SK-N-MC (cell line): ENCODE measurements at regions not wholly inside any gene's neighbourhood (a gene's known extent, or its start where the extent isn't known, plus 50 kb on each side); places are given as distances from the start of the nearest gene placed in this dataset.
"Not testable (repeated sequence)": the region's sequence is repeated elsewhere in the genome, so short reads cannot be mapped to it uniquely, and the experiment has no call there.

ENCODE experiments used
- DNase-seq: peaks from one replicate; pipeline ENCODE4 v3.0.0-alpha.2; 2011; ENCODE audit warnings: low read depth, low spot score
- H3K27ac ChIP-seq: fragments of 200-600 bp; sonication (generic); 2 replicates; pipeline ENCODE4 v1.5.1; 2016; ENCODE audit warnings: mixed run types
- H3K36me3 ChIP-seq: fragments of 200-600 bp; sonication (generic); 2 replicates; pipeline ENCODE4 v1.6.1; 2017; ENCODE audit warnings: antibody characterized with exemption, low read length, mixed read lengths; ENCODE audit not compliant: insufficient read depth
- H3K4me3 ChIP-seq: fragments of 200-600 bp; sonication (generic); 2 replicates; pipeline ENCODE4 v1.5.1; 2016
- H3K9ac ChIP-seq: fragments of 200-600 bp; sonication (generic); 2 replicates; pipeline ENCODE4 v1.8.0; 2017; ENCODE audit warnings: mixed run types, mixed read lengths; ENCODE audit not compliant: insufficient read length
- H3K9me3 ChIP-seq: fragments of 200-600 bp; sonication (generic); 2 replicates; pipeline ENCODE4 v1.6.1; 2017; ENCODE audit warnings: low read depth, mild to moderate bottlenecking, antibody characterized with exemption, low read length, moderate library complexity, mixed read lengths
- EZH2 ChIP-seq: fragments of 200-600 bp; sonication (generic); IDR thresholded peaks from one replicate; pipeline ENCODE4 v1.6.1; 2017; ENCODE audit warnings: antibody characterized with exemption
- FOXP2 ChIP-seq: optimal IDR thresholded peaks from 2 replicates; pipeline ENCODE3; 2011; ENCODE audit warnings: mild to moderate bottlenecking, moderate library complexity; ENCODE audit not compliant: insufficient read depth; ENCODE audit errors: extremely low read length, control extremely low read depth
- POLR2AphosphoS5 ChIP-seq: IDR thresholded peaks from 2 replicates; pipeline ENCODE4 v1.6.1; 2012; ENCODE audit warnings: mild to moderate bottlenecking, low read depth, low read length, borderline replicate concordance

GRCh38 chr12:28776220-28776619 is 372.9 kb upstream of the FAR2 start:
- DNase-seq: no peak
- H3K9ac ChIP-seq: no peak overlapping the region
- H3K4me3 ChIP-seq: no peak overlapping the region
- H3K36me3 ChIP-seq: no peaks in the 10 kb centered on the region
- H3K9me3 ChIP-seq: no peaks in the 10 kb centered on the region
- no peak overlapping the region for H3K27ac ChIP-seq
- TF ChIP-seq EZH2 (no peak), FOXP2 (no peak), POLR2AphosphoS5 (no peak)

- DNase-seq: no peak
- Histone ChIP-seq H3K27ac (no peak overlapping the region), H3K9me3 (no peaks in the 10 kb centered on the region), H3K36me3 (no peaks in the 10 kb centered on the region), H3K9ac (no peak overlapping the region), H3K4me3 (no peak overlapping the region)
- TF ChIP-seq FOXP2: no peak
- TF ChIP-seq EZH2: no peak
- TF ChIP-seq POLR2AphosphoS5: no peak
These were observed 372.1 kb upstream of the FAR2 start for GRCh38 chr12:28776913-28777422.

GRCh38 chr12:28777603-28778365 is 371.3 kb upstream of the FAR2 start:
- no peak overlapping the region for H3K9ac ChIP-seq
- H3K9me3 ChIP-seq: no peaks in the 10 kb centered on the region
- no peak for DNase-seq
- H3K36me3 ChIP-seq: no peaks in the 10 kb centered on the region
- TF ChIP-seq EZH2 (no peak), FOXP2 (no peak), POLR2AphosphoS5 (no peak)
- H3K27ac ChIP-seq: no peak overlapping the region
- H3K4me3 ChIP-seq: no peak overlapping the region

GRCh38 chr12:28780096-28780495 is 369.0 kb upstream of the FAR2 start:
- Histone ChIP-seq H3K36me3 (no peaks in the 10 kb centered on the region), H3K9ac (no peak overlapping the region), H3K9me3 (no peaks in the 10 kb centered on the region), H3K27ac (no peak overlapping the region), H3K4me3 (no peak overlapping the region)
- no peak for DNase-seq
- TF ChIP-seq FOXP2 (no peak), POLR2AphosphoS5 (no peak), EZH2 (no peak)

GRCh38 chr12:28780960-28781359 is 368.1 kb upstream of the FAR2 start:
- Histone ChIP-seq H3K36me3 (no peaks in the 10 kb centered on the region), H3K27ac (no peak overlapping the region), H3K9me3 (no peaks in the 10 kb centered on the region), H3K4me3 (no peak overlapping the region), H3K9ac (no peak overlapping the region)
- no peak for TF ChIP-seq EZH2
- TF ChIP-seq FOXP2: no peak
- TF ChIP-seq POLR2AphosphoS5: no peak
- no peak for DNase-seq

GRCh38 chr12:28781671-28782652 is 367.1 kb upstream of the FAR2 start:
- Histone ChIP-seq H3K9me3 (no peaks in the 10 kb centered on the region), H3K27ac (no peak overlapping the region), H3K4me3 (no peak overlapping the region), H3K36me3 (no peaks in the 10 kb centered on the region), H3K9ac (no peak overlapping the region)
- TF ChIP-seq EZH2 (no peak), FOXP2 (no peak), POLR2AphosphoS5 (no peak)
- no peak for DNase-seq

GRCh38 chr12:28782812-28783211 is 366.3 kb upstream of the FAR2 start:
- no peak for TF ChIP-seq FOXP2
- TF ChIP-seq POLR2AphosphoS5: no peak
- no peak for TF ChIP-seq EZH2
- H3K9me3 ChIP-seq: no peaks in the 10 kb centered on the region
- no peak for DNase-seq
- H3K9ac ChIP-seq: no peak overlapping the region
- H3K36me3 ChIP-seq: no peaks in the 10 kb centered on the region
- H3K27ac ChIP-seq: no peak overlapping the region
- H3K4me3 ChIP-seq: no peak overlapping the region

- no peak for TF ChIP-seq EZH2
- no peak for TF ChIP-seq POLR2AphosphoS5
- TF ChIP-seq FOXP2: no peak
- no peak overlapping the region for H3K4me3 ChIP-seq
- no peaks in the 10 kb centered on the region for H3K36me3 ChIP-seq
- no peak overlapping the region for H3K9ac ChIP-seq
- no peak for DNase-seq
- no peak overlapping the region for H3K27ac ChIP-seq
- no peaks in the 10 kb centered on the region for H3K9me3 ChIP-seq
These were observed 361.9 kb upstream of the FAR2 start for GRCh38 chr12:28787151-28787550.

GRCh38 chr12:28788256-28788655 is 360.8 kb upstream of the FAR2 start:
- H3K9ac ChIP-seq, H3K36me3 ChIP-seq, H3K27ac ChIP-seq, H3K4me3 ChIP-seq, H3K9me3 ChIP-seq, DNase-seq: not testable (repeated sequence)
